Kidney epithelial cell (primary cell): ENCODE measurements at regions not wholly inside any gene's neighbourhood (a gene's known extent, or its start where the extent isn't known, plus 50 kb on each side); places are given as distances from the start of the nearest gene placed in this dataset.

Experiments used
- DNase-seq: peaks from one replicate; pipeline ENCODE4 v3.0.0-alpha.2; 2010; ENCODE audit warnings: low read depth
- H3K27me3 ChIP-seq: 2 replicates; pipeline ENCODE4 v1.6.0; 2011; ENCODE audit warnings: low read length; ENCODE audit not compliant: control insufficient read depth, insufficient read depth
- H3K36me3 ChIP-seq: 2 replicates; pipeline ENCODE4 v1.5.1; 2011; ENCODE audit warnings: low read length; ENCODE audit not compliant: control insufficient read depth, insufficient read depth
- H3K4me3 ChIP-seq: 2 replicates; pipeline ENCODE4 v1.5.1; 2011; ENCODE audit warnings: low read depth, mild to moderate bottlenecking, control low read depth, low read length
- CTCF ChIP-seq: IDR thresholded peaks from 2 replicates; pipeline ENCODE4 v1.5.1; 2011; ENCODE audit warnings: mild to moderate bottlenecking, moderate library complexity, low read length, control low read depth, inconsistent platforms; ENCODE audit not compliant: insufficient read depth, poor library complexity, severe bottlenecking

- H3K4me3 ChIP-seq = no peak overlapping the region
- H3K27me3 ChIP-seq = no peaks in the 10 kb centered on the region
Measured at GRCh38 chr3:106552351-106553043, 683.7 kb upstream of the CBLB start.

DNA sequence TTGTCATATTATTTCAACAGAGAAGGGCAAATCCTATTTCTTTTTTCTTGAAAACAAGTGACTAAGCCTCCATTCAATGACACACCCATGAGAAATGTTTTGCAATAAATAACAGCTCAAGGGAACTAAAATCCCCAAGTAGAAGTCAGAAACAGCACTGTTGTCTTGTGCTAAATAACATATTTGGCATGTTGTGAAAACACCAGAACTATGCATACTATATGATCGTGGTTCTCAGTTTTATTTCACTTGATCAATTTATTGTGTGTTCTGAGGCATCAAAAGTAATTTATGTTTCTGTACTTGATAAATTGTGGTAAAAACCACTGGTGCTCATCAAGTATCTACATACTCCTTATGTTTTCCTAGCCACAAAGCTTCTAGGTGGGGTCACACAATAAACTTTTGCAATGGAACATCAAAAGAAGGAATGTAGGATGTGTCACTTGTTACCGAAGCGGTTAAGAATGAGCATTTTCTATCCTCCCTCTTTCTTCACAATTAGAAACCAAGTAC is 691.7 kb upstream of the CBLB start:
- TF ChIP-seq CTCF = no peak
- DNase-seq = peak; percentile 53
- Histone ChIP-seq H3K4me3 (no peak overlapping the region), H3K27me3 (no peaks in the 10 kb centered on the region), H3K36me3 (no peaks in the 10 kb centered on the region)

More at GRCh38 chr3:106552351-106553043, 683.7 kb upstream of the CBLB start:
- no peak for TF ChIP-seq CTCF
- H3K36me3 ChIP-seq = no peaks in the 10 kb centered on the region
- no peak for DNase-seq

DNA sequence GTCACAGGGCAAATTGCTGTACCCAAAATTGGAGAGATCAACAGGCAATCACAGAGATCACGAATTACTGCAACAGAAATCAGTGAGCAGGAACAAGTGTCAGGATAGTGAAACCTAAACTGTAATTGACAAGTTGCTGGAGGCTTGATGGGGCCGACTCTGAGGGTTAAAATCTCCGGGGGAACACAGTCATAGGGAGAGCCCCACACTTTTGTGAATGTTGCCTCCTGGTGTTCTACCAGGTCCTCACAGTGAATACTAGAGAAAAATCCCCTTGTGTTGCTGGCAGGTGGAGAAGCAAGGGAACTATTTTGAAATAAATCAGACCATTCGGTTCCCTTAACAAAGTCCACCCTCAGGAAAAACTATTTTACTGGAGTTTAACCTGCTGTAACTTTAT is 697.5 kb upstream of the CBLB start:
- peak; percentile 19 for TF ChIP-seq CTCF
- Histone ChIP-seq H3K36me3 (no peaks in the 10 kb centered on the region), H3K27me3 (no peaks in the 10 kb centered on the region), H3K4me3 (no peak overlapping the region)
- no peak for DNase-seq

- no peak for TF ChIP-seq CTCF
- Histone ChIP-seq H3K27me3 (no peaks in the 10 kb centered on the region), H3K36me3 (no peaks in the 10 kb centered on the region), H3K4me3 (no peak overlapping the region)
- no peak for DNase-seq
Measured at GRCh38 chr3:106570426-106570825, 701.6 kb upstream of the CBLB start.

- no peak for TF ChIP-seq CTCF
- no peaks in the 10 kb centered on the region for H3K36me3 ChIP-seq
- H3K4me3 ChIP-seq = no peak overlapping the region
- no peak for DNase-seq
- H3K27me3 ChIP-seq = no peaks in the 10 kb centered on the region
Measured at GRCh38 chr3:106573605-106574004, 704.8 kb upstream of the CBLB start.

DNA sequence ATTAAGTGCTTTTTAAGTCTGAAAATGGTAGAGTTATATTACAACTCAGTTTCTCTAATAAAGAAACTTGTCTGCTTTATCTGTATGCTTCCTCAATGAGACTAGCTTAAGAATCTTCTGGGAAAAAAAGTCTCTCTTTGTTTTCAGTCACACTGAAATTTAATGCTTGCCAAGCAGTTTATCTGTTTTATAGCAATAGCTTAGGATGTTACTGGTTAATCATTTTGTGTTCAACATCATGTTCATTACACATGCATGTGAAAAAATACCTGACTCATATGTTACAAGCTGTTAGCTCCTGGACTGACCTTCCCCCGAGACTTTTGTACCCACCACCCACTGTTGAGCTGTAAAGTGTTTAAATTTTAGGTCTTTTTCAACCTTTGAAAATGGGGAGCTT is 706.2 kb upstream of the CBLB start:
- H3K36me3 ChIP-seq = no peaks in the 10 kb centered on the region
- no peaks in the 10 kb centered on the region for H3K27me3 ChIP-seq
- H3K4me3 ChIP-seq = no peak overlapping the region
- DNase-seq = no peak
- TF ChIP-seq CTCF = no peak
